ENCODE measurements at regions not wholly inside any gene's neighbourhood (a gene's known extent, or its start where the extent isn't known, plus 50 kb on each side); places are given as distances from the start of the nearest gene placed in this dataset.

DNA sequence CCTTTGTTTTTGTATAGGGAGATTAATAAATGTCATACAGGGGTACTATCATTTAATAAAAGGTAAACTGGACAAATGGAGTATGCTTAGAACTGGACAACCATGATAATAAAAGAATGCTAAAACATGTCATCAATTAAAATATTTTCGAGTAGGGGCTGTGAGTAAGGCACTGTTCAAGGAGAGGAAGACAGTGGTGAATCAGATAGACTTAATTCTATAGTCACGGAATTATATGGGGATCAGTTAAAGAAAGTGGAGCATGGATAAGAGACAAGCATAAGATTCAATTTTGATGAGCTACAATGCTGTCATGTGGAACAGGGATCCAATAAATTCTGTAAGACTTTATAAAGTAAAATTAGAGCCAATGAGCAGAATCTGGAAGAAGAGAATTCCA is 104.5 kb downstream of the HMHB1 start:
- TF ChIP-seq, protein P1, sequence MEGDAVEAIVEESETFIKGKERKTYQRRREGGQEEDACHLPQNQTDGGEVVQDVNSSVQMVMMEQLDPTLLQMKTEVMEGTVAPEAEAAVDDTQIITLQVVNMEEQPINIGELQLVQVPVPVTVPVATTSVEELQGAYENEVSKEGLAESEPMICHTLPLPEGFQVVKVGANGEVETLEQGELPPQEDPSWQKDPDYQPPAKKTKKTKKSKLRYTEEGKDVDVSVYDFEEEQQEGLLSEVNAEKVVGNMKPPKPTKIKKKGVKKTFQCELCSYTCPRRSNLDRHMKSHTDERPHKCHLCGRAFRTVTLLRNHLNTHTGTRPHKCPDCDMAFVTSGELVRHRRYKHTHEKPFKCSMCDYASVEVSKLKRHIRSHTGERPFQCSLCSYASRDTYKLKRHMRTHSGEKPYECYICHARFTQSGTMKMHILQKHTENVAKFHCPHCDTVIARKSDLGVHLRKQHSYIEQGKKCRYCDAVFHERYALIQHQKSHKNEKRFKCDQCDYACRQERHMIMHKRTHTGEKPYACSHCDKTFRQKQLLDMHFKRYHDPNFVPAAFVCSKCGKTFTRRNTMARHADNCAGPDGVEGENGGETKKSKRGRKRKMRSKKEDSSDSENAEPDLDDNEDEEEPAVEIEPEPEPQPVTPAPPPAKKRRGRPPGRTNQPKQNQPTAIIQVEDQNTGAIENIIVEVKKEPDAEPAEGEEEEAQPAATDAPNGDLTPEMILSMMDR (IDR thresholded peaks at IDR 0.05): no peak
- TF ChIP-seq POLR2A (IDR thresholded peaks at IDR 0.05) (no peak), EP300 (IDR thresholded peaks at IDR 0.05) (no peak)
